ENCODE measurements at regions not wholly inside any gene's neighbourhood (a gene's known extent, or its start where the extent isn't known, plus 50 kb on each side); places are given as distances from the start of the nearest gene placed in this dataset.

- TF ChIP-seq EZH2 (IDR thresholded peaks at IDR 0.05; ENCODE audit: low read length) (no peak), CTCF (optimal IDR thresholded peaks at IDR 0.05 in 1 of 3, IDR thresholded peaks at IDR 0.05 in 1 of 3, conservative IDR thresholded peaks at IDR 0.05 in 1 of 3; ENCODE audit: extremely low read depth in 1 of 3, insufficient read depth in 2 of 3, low read length in 3 of 3) (peak; percentile 10 to 38 (median 24))
- Histone ChIP-seq H3K9me3 (ENCODE audit: control insufficient read depth, low read depth, low read length) (no peaks in the 10 kb centered on the region), H3K27me3 (ENCODE audit: control insufficient read depth, extremely low read depth, insufficient read depth, low read length) (no peaks in the 10 kb centered on the region), H3K4me2 (ENCODE audit: control insufficient read depth, extremely low read depth, insufficient read depth, low read depth, low read length) (peak overlapping the region; percentile 33), H3K9ac (ENCODE audit: control insufficient read depth, extremely low read depth, insufficient read depth, low read length) (no peak overlapping the region), H3K4me1 (ENCODE audit: control insufficient read depth, extremely low read depth, insufficient read depth, low read length) (peaks cover 18% of the 10 kb centered on the region), H3K79me2 (ENCODE audit: control insufficient read depth, insufficient read depth, low read length) (peaks cover 19% of the 10 kb centered on the region), H2AFZ (ENCODE audit: control insufficient read depth, low read length) (no peak overlapping the region), H4K20me1 (ENCODE audit: control insufficient read depth, extremely low read depth, insufficient read depth, low read length) (no peaks in the 10 kb centered on the region), H3K9me1 (ENCODE audit: control insufficient read depth, extremely low read depth, insufficient read depth, low read length) (no peaks in the 10 kb centered on the region), H3K27ac (ENCODE audit: control insufficient read depth, insufficient read depth, low read length) (peak overlapping the region; percentile 63), H3K4me3 (ENCODE audit: control insufficient read depth in 2 of 3, extremely low read depth in 1 of 3, insufficient read depth in 2 of 3, low read depth in 1 of 3, low read length in 3 of 3) (no peak overlapping the region), H3K36me3 (ENCODE audit: control insufficient read depth in 2 of 2, extremely low read depth in 1 of 2, insufficient read depth in 2 of 2, low read length in 2 of 2) (no peaks in the 10 kb centered on the region)
- dilution Hi-C loops (cut with MboI; ENCODE audit: extremely low pct_ligation_motif_present, low sequenced_read_pairs): no loop called here
- FAIRE-seq (peak; percentile 95), DNase-seq (ENCODE audit: low read depth, low spot score) (peak; percentile 68)
These were observed 116.1 kb upstream of the IL12A start for GRCh38 chr3:159872374-159873109.

- dilution Hi-C loops (cut with MboI; ENCODE audit: extremely low pct_ligation_motif_present, low sequenced_read_pairs): no loop called here
- Histone ChIP-seq H2AFZ (ENCODE audit: control insufficient read depth, low read length) (no peak overlapping the region), H3K4me3 (ENCODE audit: control insufficient read depth in 2 of 3, extremely low read depth in 1 of 3, insufficient read depth in 2 of 3, low read depth in 1 of 3, low read length in 3 of 3) (no peak overlapping the region), H4K20me1 (ENCODE audit: control insufficient read depth, extremely low read depth, insufficient read depth, low read length) (no peaks in the 10 kb centered on the region), H3K4me1 (ENCODE audit: control insufficient read depth, extremely low read depth, insufficient read depth, low read length) (peaks cover 24% of the 10 kb centered on the region), H3K79me2 (ENCODE audit: control insufficient read depth, insufficient read depth, low read length) (peaks cover 18% of the 10 kb centered on the region), H3K4me2 (ENCODE audit: control insufficient read depth, extremely low read depth, insufficient read depth, low read depth, low read length) (no peak overlapping the region), H3K36me3 (ENCODE audit: control insufficient read depth in 2 of 2, extremely low read depth in 1 of 2, insufficient read depth in 2 of 2, low read length in 2 of 2) (no peaks in the 10 kb centered on the region), H3K27ac (ENCODE audit: control insufficient read depth, insufficient read depth, low read length) (no peak overlapping the region), H3K9ac (ENCODE audit: control insufficient read depth, extremely low read depth, insufficient read depth, low read length) (no peak overlapping the region), H3K27me3 (ENCODE audit: control insufficient read depth, extremely low read depth, insufficient read depth, low read length) (no peaks in the 10 kb centered on the region), H3K9me3 (ENCODE audit: control insufficient read depth, low read depth, low read length) (no peaks in the 10 kb centered on the region), H3K9me1 (ENCODE audit: control insufficient read depth, extremely low read depth, insufficient read depth, low read length) (no peaks in the 10 kb centered on the region)
- DNase-seq (ENCODE audit: low read depth, low spot score): no peak
- FAIRE-seq: no peak
- no peak for TF ChIP-seq EZH2 (IDR thresholded peaks at IDR 0.05; ENCODE audit: low read length)
- no peak for TF ChIP-seq CTCF (optimal IDR thresholded peaks at IDR 0.05 in 1 of 3, IDR thresholded peaks at IDR 0.05 in 1 of 3, conservative IDR thresholded peaks at IDR 0.05 in 1 of 3; ENCODE audit: extremely low read depth in 1 of 3, insufficient read depth in 2 of 3, low read length in 3 of 3)
These were observed 113.5 kb upstream of the IL12A start for GRCh38 chr3:159875116-159875515.
